ENCODE measurements at regions not wholly inside any gene's neighbourhood (a gene's known extent, or its start where the extent isn't known, plus 50 kb on each side); places are given as distances from the start of the nearest gene placed in this dataset.

GRCh38 chr11:110896358-110896757 is 184.1 kb upstream of the ARHGAP20 start:
- H3K27me3 ChIP-seq (ENCODE audit: control insufficient read depth in 3 of 3, insufficient read depth in 3 of 3, low read length in 2 of 3), result no peaks in the 10 kb centered on the region
- TF ChIP-seq CTCF (IDR thresholded peaks at IDR 0.05; ENCODE audit: control extremely low read depth, extremely low read depth), result no peak
- peaks cover 0 to 2% (median 0%) of the 10 kb centered on the region in 5 donors for H3K4me1 ChIP-seq (ENCODE audit: control insufficient read depth in 5 of 5, insufficient read depth in 5 of 5, low read length in 5 of 5)
- no peak overlapping the region for H3K4me3 ChIP-seq
- H3K9me3 ChIP-seq (ENCODE audit: control insufficient read depth in 4 of 4, insufficient read depth in 3 of 4, low read length in 3 of 4), result no peaks in the 10 kb centered on the region
- 64 to 85% methylated on average over 1 of the region's 1 CpG for WGBS, 2 donors
- H3K9ac ChIP-seq (ENCODE audit: insufficient read depth in 1 of 2, low read length in 2 of 2), result no peak overlapping the region
- ATAC-seq (ENCODE audit: insufficient read depth, low FRiP score) (no peak), DNase-seq (peak in 1 of 3 donors; percentile 19)
- no peak overlapping the region for H3K27ac ChIP-seq (ENCODE audit: low read depth in 1 of 2, low read length in 1 of 2)
- H3K36me3 ChIP-seq (ENCODE audit: control insufficient read depth in 4 of 4, insufficient read depth in 4 of 4, low read length in 4 of 4), result no peaks in the 10 kb centered on the region

- ATAC-seq (ENCODE audit: insufficient read depth, low FRiP score) (no peak), DNase-seq (no peak)
- Histone ChIP-seq H3K9ac (ENCODE audit: insufficient read depth in 1 of 2, low read length in 2 of 2) (no peak overlapping the region), H3K9me3 (ENCODE audit: control insufficient read depth in 4 of 4, insufficient read depth in 3 of 4, low read length in 3 of 4) (no peaks in the 10 kb centered on the region), H3K4me1 (ENCODE audit: control insufficient read depth in 5 of 5, insufficient read depth in 5 of 5, low read length in 5 of 5) (peaks cover 0 to 2% (median 0%) of the 10 kb centered on the region in 5 donors), H3K27ac (ENCODE audit: low read depth in 1 of 2, low read length in 1 of 2) (no peak overlapping the region), H3K36me3 (ENCODE audit: control insufficient read depth in 4 of 4, insufficient read depth in 4 of 4, low read length in 4 of 4) (no peaks in the 10 kb centered on the region), H3K27me3 (ENCODE audit: control insufficient read depth in 3 of 3, insufficient read depth in 3 of 3, low read length in 2 of 3) (no peaks in the 10 kb centered on the region), H3K4me3 (no peak overlapping the region)
- 62 to 68% methylated on average over 4 of the region's 4 CpGs for WGBS, 2 donors
- TF ChIP-seq CTCF (IDR thresholded peaks at IDR 0.05; ENCODE audit: control extremely low read depth, extremely low read depth), result no peak
These were observed 182.0 kb upstream of the ARHGAP20 start for GRCh38 chr11:110894224-110894623.

GRCh38 chr11:110892741-110893285 is 180.6 kb upstream of the ARHGAP20 start:
- no peak overlapping the region for H3K27ac ChIP-seq (ENCODE audit: low read depth in 1 of 2, low read length in 1 of 2)
- no peak overlapping the region for H3K9ac ChIP-seq (ENCODE audit: insufficient read depth in 1 of 2, low read length in 2 of 2)
- DNase-seq (peak in 1 of 3 donors; percentile 26), ATAC-seq (ENCODE audit: insufficient read depth, low FRiP score) (no peak)
- H3K4me3 ChIP-seq, result no peak overlapping the region
- H3K27me3 ChIP-seq (ENCODE audit: control insufficient read depth in 3 of 3, insufficient read depth in 3 of 3, low read length in 2 of 3), result no peaks in the 10 kb centered on the region
- H3K9me3 ChIP-seq (ENCODE audit: control insufficient read depth in 4 of 4, insufficient read depth in 3 of 4, low read length in 3 of 4), result no peaks in the 10 kb centered on the region
- TF ChIP-seq CTCF (IDR thresholded peaks at IDR 0.05; ENCODE audit: control extremely low read depth, extremely low read depth), result no peak
- 71 to 89% methylated on average over 4 of the region's 4 CpGs for WGBS, 2 donors
- no peaks in the 10 kb centered on the region for H3K36me3 ChIP-seq (ENCODE audit: control insufficient read depth in 4 of 4, insufficient read depth in 4 of 4, low read length in 4 of 4)
- peaks cover 0 to 2% (median 0%) of the 10 kb centered on the region in 5 donors for H3K4me1 ChIP-seq (ENCODE audit: control insufficient read depth in 5 of 5, insufficient read depth in 5 of 5, low read length in 5 of 5)

GRCh38 chr11:110891411-110891810 is 179.2 kb upstream of the ARHGAP20 start:
- ATAC-seq (ENCODE audit: insufficient read depth, low FRiP score) (no peak), DNase-seq (no peak)
- WGBS, 2 donors, result 82 to 97% methylated on average over 1 of the region's 1 CpG
- Histone ChIP-seq H3K4me1 (ENCODE audit: control insufficient read depth in 5 of 5, insufficient read depth in 5 of 5, low read length in 5 of 5) (peaks cover 0 to 1% (median 0%) of the 10 kb centered on the region in 5 donors), H3K9me3 (ENCODE audit: control insufficient read depth in 4 of 4, insufficient read depth in 3 of 4, low read length in 3 of 4) (no peaks in the 10 kb centered on the region), H3K27ac (ENCODE audit: low read depth in 1 of 2, low read length in 1 of 2) (no peak overlapping the region), H3K36me3 (ENCODE audit: control insufficient read depth in 4 of 4, insufficient read depth in 4 of 4, low read length in 4 of 4) (no peaks in the 10 kb centered on the region), H3K27me3 (ENCODE audit: control insufficient read depth in 3 of 3, insufficient read depth in 3 of 3, low read length in 2 of 3) (no peaks in the 10 kb centered on the region), H3K4me3 (no peak overlapping the region), H3K9ac (ENCODE audit: insufficient read depth in 1 of 2, low read length in 2 of 2) (no peak overlapping the region)
- TF ChIP-seq CTCF (IDR thresholded peaks at IDR 0.05; ENCODE audit: control extremely low read depth, extremely low read depth), result no peak
